ENCODE measurements at regions not wholly inside any gene's neighbourhood (a gene's known extent, or its start where the extent isn't known, plus 50 kb on each side); places are given as distances from the start of the nearest gene placed in this dataset.

DNA sequence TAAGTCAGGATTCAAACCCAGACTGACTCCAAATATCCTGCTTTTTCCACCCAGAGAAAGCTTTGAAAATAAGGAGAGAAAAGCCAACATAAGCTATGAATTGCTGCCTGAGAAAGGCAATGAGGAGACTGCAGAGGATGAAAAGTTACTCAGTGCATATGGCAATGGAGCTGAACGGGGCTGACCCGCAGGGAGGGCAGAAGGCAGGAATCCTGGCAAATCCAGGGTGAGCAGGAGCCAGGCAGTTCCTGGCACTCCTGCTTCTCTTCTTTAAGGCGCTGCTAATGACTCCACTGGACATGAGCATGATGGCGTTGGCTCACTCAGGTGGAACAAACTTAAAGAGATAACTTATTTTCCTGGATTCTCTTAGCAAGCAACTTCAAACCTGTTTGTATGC is 95.2 kb upstream of the TMCC3 start (continued):
- TF ChIP-seq, protein P1, sequence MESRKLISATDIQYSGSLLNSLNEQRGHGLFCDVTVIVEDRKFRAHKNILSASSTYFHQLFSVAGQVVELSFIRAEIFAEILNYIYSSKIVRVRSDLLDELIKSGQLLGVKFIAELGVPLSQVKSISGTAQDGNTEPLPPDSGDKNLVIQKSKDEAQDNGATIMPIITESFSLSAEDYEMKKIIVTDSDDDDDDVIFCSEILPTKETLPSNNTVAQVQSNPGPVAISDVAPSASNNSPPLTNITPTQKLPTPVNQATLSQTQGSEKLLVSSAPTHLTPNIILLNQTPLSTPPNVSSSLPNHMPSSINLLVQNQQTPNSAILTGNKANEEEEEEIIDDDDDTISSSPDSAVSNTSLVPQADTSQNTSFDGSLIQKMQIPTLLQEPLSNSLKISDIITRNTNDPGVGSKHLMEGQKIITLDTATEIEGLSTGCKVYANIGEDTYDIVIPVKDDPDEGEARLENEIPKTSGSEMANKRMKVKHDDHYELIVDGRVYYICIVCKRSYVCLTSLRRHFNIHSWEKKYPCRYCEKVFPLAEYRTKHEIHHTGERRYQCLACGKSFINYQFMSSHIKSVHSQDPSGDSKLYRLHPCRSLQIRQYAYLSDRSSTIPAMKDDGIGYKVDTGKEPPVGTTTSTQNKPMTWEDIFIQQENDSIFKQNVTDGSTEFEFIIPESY (IDR thresholded peaks at IDR 0.05; ENCODE audit: extremely low read depth, insufficient replicate concordance, low read length), result no peak
- TF ChIP-seq, protein P2, sequence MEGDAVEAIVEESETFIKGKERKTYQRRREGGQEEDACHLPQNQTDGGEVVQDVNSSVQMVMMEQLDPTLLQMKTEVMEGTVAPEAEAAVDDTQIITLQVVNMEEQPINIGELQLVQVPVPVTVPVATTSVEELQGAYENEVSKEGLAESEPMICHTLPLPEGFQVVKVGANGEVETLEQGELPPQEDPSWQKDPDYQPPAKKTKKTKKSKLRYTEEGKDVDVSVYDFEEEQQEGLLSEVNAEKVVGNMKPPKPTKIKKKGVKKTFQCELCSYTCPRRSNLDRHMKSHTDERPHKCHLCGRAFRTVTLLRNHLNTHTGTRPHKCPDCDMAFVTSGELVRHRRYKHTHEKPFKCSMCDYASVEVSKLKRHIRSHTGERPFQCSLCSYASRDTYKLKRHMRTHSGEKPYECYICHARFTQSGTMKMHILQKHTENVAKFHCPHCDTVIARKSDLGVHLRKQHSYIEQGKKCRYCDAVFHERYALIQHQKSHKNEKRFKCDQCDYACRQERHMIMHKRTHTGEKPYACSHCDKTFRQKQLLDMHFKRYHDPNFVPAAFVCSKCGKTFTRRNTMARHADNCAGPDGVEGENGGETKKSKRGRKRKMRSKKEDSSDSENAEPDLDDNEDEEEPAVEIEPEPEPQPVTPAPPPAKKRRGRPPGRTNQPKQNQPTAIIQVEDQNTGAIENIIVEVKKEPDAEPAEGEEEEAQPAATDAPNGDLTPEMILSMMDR (IDR thresholded peaks at IDR 0.05 in 2 of 3, conservative IDR thresholded peaks at IDR 0.05 in 1 of 3; ENCODE audit: borderline replicate concordance in 1 of 3, insufficient read depth in 1 of 3, low read depth in 2 of 3, low read length in 2 of 3), result no peak
- TF ChIP-seq, protein P3, sequence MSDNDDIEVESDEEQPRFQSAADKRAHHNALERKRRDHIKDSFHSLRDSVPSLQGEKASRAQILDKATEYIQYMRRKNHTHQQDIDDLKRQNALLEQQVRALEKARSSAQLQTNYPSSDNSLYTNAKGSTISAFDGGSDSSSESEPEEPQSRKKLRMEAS (IDR thresholded peaks at IDR 0.05), result no peak
- TF ChIP-seq SIN3A (IDR thresholded peaks at IDR 0.05; ENCODE audit: low read depth) (no peak), FOSL1 (IDR thresholded peaks at IDR 0.05; ENCODE audit: low read depth) (no peak)

DNA sequence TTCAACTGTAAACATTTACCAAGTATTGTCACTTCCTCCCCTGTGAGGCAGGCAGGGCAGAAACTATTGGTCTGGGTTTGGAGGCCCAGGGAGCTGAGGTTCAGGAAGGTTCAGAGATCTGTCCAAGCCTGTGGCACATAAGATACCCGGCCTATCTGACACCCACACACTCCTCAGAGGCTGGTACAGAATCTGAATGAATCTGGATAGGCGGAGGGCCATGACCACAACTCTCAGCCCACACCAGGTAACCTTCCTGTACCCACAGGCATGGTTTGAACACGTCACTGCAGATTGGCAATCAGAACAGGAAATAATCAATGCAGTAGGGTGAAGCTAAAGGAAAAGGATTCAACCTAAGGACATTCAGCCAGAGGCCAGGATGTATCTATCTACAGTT is 92.8 kb upstream of the TMCC3 start:
- no peak overlapping the region for H2AFZ ChIP-seq (ENCODE audit: low read depth, low read length, poor library complexity, severe bottlenecking)
- H3K79me2 ChIP-seq (ENCODE audit: insufficient read depth, low read length), result no peaks in the 10 kb centered on the region
- POLR2A ChIA-PET, result no interaction called here
- CTCF ChIA-PET, result no interaction called here
- TF ChIP-seq EZH2phosphoT487 (IDR thresholded peaks at IDR 0.05; ENCODE audit: borderline replicate concordance) (no peak), EZH2 (IDR thresholded peaks at IDR 0.05) (no peak), SIN3A (IDR thresholded peaks at IDR 0.05; ENCODE audit: low read depth) (no peak), ELF1 (IDR thresholded peaks at IDR 0.05; ENCODE audit: borderline replicate concordance, low read depth) (no peak), CBX3 (IDR thresholded peaks at IDR 0.05; ENCODE audit: low read depth) (no peak)
- TF ChIP-seq, protein P1 (IDR thresholded peaks at IDR 0.05; ENCODE audit: extremely low read depth, insufficient replicate concordance, low read length), result no peak
- TF ChIP-seq, protein P4, sequence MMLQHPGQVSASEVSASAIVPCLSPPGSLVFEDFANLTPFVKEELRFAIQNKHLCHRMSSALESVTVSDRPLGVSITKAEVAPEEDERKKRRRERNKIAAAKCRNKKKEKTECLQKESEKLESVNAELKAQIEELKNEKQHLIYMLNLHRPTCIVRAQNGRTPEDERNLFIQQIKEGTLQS (IDR thresholded peaks at IDR 0.05), result no peak
- H3K9me3 ChIP-seq (ENCODE audit: control insufficient read depth in 1 of 2, insufficient read depth in 1 of 2, low read depth in 1 of 2, low read length in 2 of 2), result no peaks in the 10 kb centered on the region
- ATAC-seq (no peak), DNase-seq (ENCODE audit: low read depth, low spot score) (no peak)
- H4K20me1 ChIP-seq (ENCODE audit: insufficient read depth), result no peaks in the 10 kb centered on the region
- no peaks in the 10 kb centered on the region for H3K4me1 ChIP-seq (ENCODE audit: control insufficient read depth in 1 of 2, insufficient read depth in 2 of 2, low read length in 2 of 2)
- no TSS peak for BruUV-seq (replicated peaks)
- H3K9ac ChIP-seq (ENCODE audit: low read length), result no peak overlapping the region
- no peak overlapping the region for H3K4me2 ChIP-seq (ENCODE audit: low read length)
- no peak overlapping the region for H3K4me3 ChIP-seq (replicated peaks in 1 of 2; ENCODE audit: low read depth in 1 of 2, low read length in 2 of 2)
- no peaks in the 10 kb centered on the region for H3K9me2 ChIP-seq (ENCODE audit: insufficient read depth)
- no peak overlapping the region for H3K27ac ChIP-seq (ENCODE audit: low read depth, low read length)
- RAD21 ChIA-PET (ENCODE audit: low non-redundant PET in 1 of 2, low total read pairs in 2 of 2, uncharacterized antibody in 2 of 2, unreplicated experiment in 2 of 2), result no interaction called here
- intact Hi-C loops (cut with micrococcal nuclease), result no loop called here
- H3K36me3 ChIP-seq (ENCODE audit: control insufficient read depth in 1 of 2, insufficient read depth in 2 of 2, low read length in 2 of 2), result no peaks in the 10 kb centered on the region
- no peaks in the 10 kb centered on the region for H3K27me3 ChIP-seq (ENCODE audit: insufficient read depth, low read length)

Data from HCT116 (cell line).